Endothelial cell of umbilical vein (primary cell): ENCODE measurements at regions not wholly inside any gene's neighbourhood (a gene's known extent, or its start where the extent isn't known, plus 50 kb on each side); places are given as distances from the start of the nearest gene placed in this dataset.

Experiments used
- BruUV-seq: library from RNA; stranded (reverse); fragments of 400-500 nt; replicated peaks from 2 replicates; lab custom pipeline; 2021; lab: Mats Ljungman, UMichigan
- CTCF ChIA-PET: fragments of 300-600, 350-600 bp; sonication (Branson Sonifier 250); formaldehyde crosslinking; loops from one replicate; lab custom pipeline; 2021; ENCODE audit warnings: antibody characterized with exemption, inconsistent platforms; lab: Charles Lee
- POLR2A ChIA-PET: fragments of 300-600, 350-600 bp; sonication (Branson Sonifier 250); formaldehyde crosslinking; loops from one replicate; lab custom pipeline; 2021; ENCODE audit warnings: antibody characterized with exemption, inconsistent platforms; lab: Charles Lee
- DNase-seq: peaks from one replicate; pipeline ENCODE4 v3.0.0-alpha.2; 2011; ENCODE audit warnings: low read depth, low spot score
- FAIRE-seq: peaks from 2 replicates; lab custom pipeline; 2011; peaks lifted over from hg19 to GRCh38; lab: Jason Lieb, UNC
- H2AFZ ChIP-seq: 2 replicates; pipeline ENCODE4 v1.6.0; 2012; ENCODE audit warnings: low read depth, low read length, control low read depth, inconsistent platforms
- H3K27ac ChIP-seq: 2 replicates; pipeline ENCODE4 v1.5.1; 2011; ENCODE audit warnings: low read depth, mild to moderate bottlenecking, control low read depth, low read length, moderate library complexity; ENCODE audit not compliant: insufficient read depth
- H3K27me3 ChIP-seq, 2 experiments: 2 replicates each; pipeline versions ENCODE4 v1.6.0 to v1.6.1; 2011; ENCODE audit warnings: low read length in 2 of 2, mixed read lengths in 1 of 2; ENCODE audit not compliant: control insufficient read depth in 2 of 2, insufficient read depth in 2 of 2
- H3K36me3 ChIP-seq, 2 experiments: 2 replicates in 1 of 2; 3 replicates in 1 of 2; pipeline ENCODE4 v1.5.1; 2011; ENCODE audit warnings: low read length in 2 of 2, mild to moderate bottlenecking in 1 of 2, moderate library complexity in 1 of 2; ENCODE audit not compliant: control insufficient read depth in 2 of 2, insufficient read depth in 2 of 2; ENCODE audit errors: extremely low read depth in 1 of 2
- H3K4me1 ChIP-seq: 3 replicates; pipeline ENCODE4 v1.5.1; 2011; ENCODE audit warnings: mild to moderate bottlenecking, low read length; ENCODE audit not compliant: control insufficient read depth, insufficient read depth; ENCODE audit errors: extremely low read depth
- H3K4me2 ChIP-seq: 2 replicates; pipeline ENCODE4 v1.6.1; 2011; ENCODE audit warnings: low read length, control low read depth, mixed read lengths; ENCODE audit not compliant: insufficient read depth
- H3K4me3 ChIP-seq, 3 experiments: fragments of 200-600 bp in 1 of 3; sonication (generic), shearing (Covaris generic) in 1 of 3; replicated peaks in 1 of 3; 2 replicates each; pipeline ENCODE4 v1.5.1; 2011 to 2016; ENCODE audit warnings: control low read depth in 3 of 3, low read length in 3 of 3, mild to moderate bottlenecking in 2 of 3, inconsistent platforms in 1 of 3, low read depth in 1 of 3, moderate library complexity in 1 of 3; ENCODE audit not compliant: insufficient read depth in 1 of 3
- H3K79me2 ChIP-seq: 2 replicates; pipeline ENCODE4 v1.6.0; 2012; ENCODE audit warnings: low read length, inconsistent platforms; ENCODE audit not compliant: control insufficient read depth, insufficient read depth
- H3K9ac ChIP-seq: replicated peaks from 2 replicates; pipeline ENCODE3; 2011; ENCODE audit warnings: low read length, control low read depth; ENCODE audit not compliant: insufficient read depth; ENCODE audit errors: extremely low read depth
- H3K9me1 ChIP-seq: replicated peaks from 3 replicates; pipeline ENCODE4 v1.6.0; 2011; ENCODE audit warnings: mild to moderate bottlenecking, low read length; ENCODE audit not compliant: control insufficient read depth, insufficient read depth; ENCODE audit errors: extremely low read depth
- H3K9me3 ChIP-seq: replicated peaks from 2 replicates; pipeline ENCODE4 v1.5.1; 2012; ENCODE audit warnings: low read length, inconsistent platforms; ENCODE audit not compliant: control insufficient read depth, insufficient read depth
- H4K20me1 ChIP-seq: replicated peaks from 2 replicates; pipeline ENCODE3; 2011; ENCODE audit warnings: mild to moderate bottlenecking, low read length; ENCODE audit not compliant: control insufficient read depth, insufficient read depth; ENCODE audit errors: extremely low read depth
- EZH2 ChIP-seq: IDR thresholded peaks from 2 replicates; pipeline ENCODE4 v1.6.1; 2012; ENCODE audit warnings: borderline replicate concordance, low read depth, mild to moderate bottlenecking, moderate library complexity, low read length, inconsistent platforms; ENCODE audit not compliant: severe bottlenecking
- FOS ChIP-seq: IDR thresholded peaks from 2 replicates; pipeline ENCODE4 v1.6.1; 2011; ENCODE audit warnings: mild to moderate bottlenecking, low read length, moderate library complexity, borderline replicate concordance; ENCODE audit not compliant: insufficient read depth
- GATA2 ChIP-seq: IDR thresholded peaks from 2 replicates; pipeline ENCODE4 v1.7.0; 2011; ENCODE audit warnings: low read depth, mild to moderate bottlenecking, moderate library complexity, mixed read lengths, low read length; ENCODE audit not compliant: insufficient read length, insufficient read depth
- JUN ChIP-seq: IDR thresholded peaks from 2 replicates; pipeline ENCODE4 v1.6.1; 2011; ENCODE audit warnings: borderline replicate concordance, low read depth; ENCODE audit not compliant: insufficient read length, insufficient read depth
- MYC ChIP-seq: IDR thresholded peaks from one replicate; pipeline ENCODE4 v1.6.1; 2011; ENCODE audit warnings: mild to moderate bottlenecking, low read depth, low read length
- POLR2A ChIP-seq: IDR thresholded peaks from 2 replicates; pipeline ENCODE4 v1.6.1; 2012; ENCODE audit warnings: low read depth, mild to moderate bottlenecking, control low read depth, low read length
- POLR2AphosphoS5 ChIP-seq: IDR thresholded peaks from 2 replicates; pipeline ENCODE4 v1.6.1; 2012; ENCODE audit warnings: low read depth, mild to moderate bottlenecking, control low read depth, low read length, moderate library complexity; ENCODE audit not compliant: insufficient read depth
- dilution Hi-C: fragments of 300-500 bp; cut with MboI; formaldehyde crosslinking; loops from one replicate; pipeline ENCODE4 v1.15.0; 2019; ENCODE audit warnings: low sequenced_read_pairs; ENCODE audit not compliant: extremely low pct_ligation_motif_present
- intact Hi-C: fragments of 100-400 bp; cut with micrococcal nuclease; formaldehyde crosslinking; loops from one replicate; pipeline ENCODE4 v1.10.0; 2022
- TF ChIP-seq, protein P1 (sequence below), 2 donors: IDR thresholded peaks; 1 replicate in 1 of 2; 2 replicates in 1 of 2; pipeline ENCODE4 v1.5.1; 2011; ENCODE audit warnings: low read length in 2 of 2, mild to moderate bottlenecking in 2 of 2, moderate library complexity in 2 of 2, control low read depth in 1 of 2, inconsistent platforms in 1 of 2, low read depth in 1 of 2; ENCODE audit not compliant: insufficient read depth in 1 of 2; ENCODE audit errors: extremely low read depth in 1 of 2
- TF ChIP-seq, protein P2 (sequence below): IDR thresholded peaks from 2 replicates; pipeline ENCODE4 v1.6.1; 2011; ENCODE audit not compliant: insufficient read depth, insufficient read length

DNA sequence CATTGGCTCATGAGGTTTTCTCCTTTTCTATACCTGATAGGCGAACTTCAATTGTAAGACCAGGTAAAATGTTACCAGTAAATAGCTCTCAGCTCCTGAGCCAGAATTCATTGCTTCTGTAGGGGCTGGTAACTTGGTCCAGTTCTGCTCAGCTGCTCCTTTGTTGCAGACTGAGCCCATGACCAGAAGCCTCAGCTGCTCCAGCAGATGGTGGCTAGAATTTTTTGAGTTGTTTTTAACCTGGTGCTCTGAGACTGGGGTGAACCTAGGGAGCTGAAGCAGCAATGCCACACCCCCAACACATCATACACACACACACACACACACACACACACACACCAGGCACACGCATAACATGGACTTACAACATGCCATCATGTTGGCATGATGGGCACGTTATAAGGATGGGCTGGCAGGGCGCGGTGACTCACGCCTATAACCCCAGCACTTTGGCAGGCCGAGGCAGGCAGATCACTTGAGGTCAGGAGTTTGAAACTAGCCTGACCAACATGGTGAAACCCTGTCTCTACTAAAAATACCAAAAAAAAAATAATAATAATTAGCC is 103.1 kb downstream of the QRSL1 start:
- Histone ChIP-seq H3K79me2 (no peaks in the 10 kb centered on the region), H3K27me3 (no peaks in the 10 kb centered on the region), H3K9me3 (no peaks in the 10 kb centered on the region), H3K36me3 (no peaks in the 10 kb centered on the region), H3K9me1 (no peaks in the 10 kb centered on the region), H3K4me3 (no peak overlapping the region), H2AFZ (no peak overlapping the region), H3K4me2 (no peak overlapping the region), H3K4me1 (no peaks in the 10 kb centered on the region), H3K9ac (no peak overlapping the region), H4K20me1 (no peaks in the 10 kb centered on the region), H3K27ac (no peak overlapping the region)
- TF ChIP-seq POLR2AphosphoS5 (no peak), GATA2 (no peak), EZH2 (no peak), FOS (no peak), JUN (no peak), POLR2A (no peak), MYC (no peak)
- TF ChIP-seq, protein P1, sequence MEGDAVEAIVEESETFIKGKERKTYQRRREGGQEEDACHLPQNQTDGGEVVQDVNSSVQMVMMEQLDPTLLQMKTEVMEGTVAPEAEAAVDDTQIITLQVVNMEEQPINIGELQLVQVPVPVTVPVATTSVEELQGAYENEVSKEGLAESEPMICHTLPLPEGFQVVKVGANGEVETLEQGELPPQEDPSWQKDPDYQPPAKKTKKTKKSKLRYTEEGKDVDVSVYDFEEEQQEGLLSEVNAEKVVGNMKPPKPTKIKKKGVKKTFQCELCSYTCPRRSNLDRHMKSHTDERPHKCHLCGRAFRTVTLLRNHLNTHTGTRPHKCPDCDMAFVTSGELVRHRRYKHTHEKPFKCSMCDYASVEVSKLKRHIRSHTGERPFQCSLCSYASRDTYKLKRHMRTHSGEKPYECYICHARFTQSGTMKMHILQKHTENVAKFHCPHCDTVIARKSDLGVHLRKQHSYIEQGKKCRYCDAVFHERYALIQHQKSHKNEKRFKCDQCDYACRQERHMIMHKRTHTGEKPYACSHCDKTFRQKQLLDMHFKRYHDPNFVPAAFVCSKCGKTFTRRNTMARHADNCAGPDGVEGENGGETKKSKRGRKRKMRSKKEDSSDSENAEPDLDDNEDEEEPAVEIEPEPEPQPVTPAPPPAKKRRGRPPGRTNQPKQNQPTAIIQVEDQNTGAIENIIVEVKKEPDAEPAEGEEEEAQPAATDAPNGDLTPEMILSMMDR (IDR thresholded peaks at IDR 0.05; ENCODE audit: extremely low read depth in 1 of 2, insufficient read depth in 1 of 2, low read depth in 1 of 2, low read length in 2 of 2): no peak
- TF ChIP-seq, protein P2, sequence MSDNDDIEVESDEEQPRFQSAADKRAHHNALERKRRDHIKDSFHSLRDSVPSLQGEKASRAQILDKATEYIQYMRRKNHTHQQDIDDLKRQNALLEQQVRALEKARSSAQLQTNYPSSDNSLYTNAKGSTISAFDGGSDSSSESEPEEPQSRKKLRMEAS: no peak
- ChIA-PET POLR2A (no interaction called here), CTCF (no interaction called here)
- BruUV-seq: no TSS peak
- intact Hi-C loops: no loop called here
- DNase-seq (no peak), FAIRE-seq (no peak)
- dilution Hi-C loops: no loop called here
